ENCODE measurements at regions not wholly inside any gene's neighbourhood (a gene's known extent, or its start where the extent isn't known, plus 50 kb on each side); places are given as distances from the start of the nearest gene placed in this dataset.
"Not testable (repeated sequence)": the region's sequence is repeated elsewhere in the genome, so short reads cannot be mapped to it uniquely, and the experiment has no call there.

GRCh38 chr1:102497810-102498209 is 501.1 kb upstream of the OLFM3 start:
- not testable (repeated sequence) for TF ChIP-seq GATA1 (IDR thresholded peaks at IDR 0.05; ENCODE audit: low read depth, low read length); POLR2A (IDR thresholded peaks at IDR 0.05; ENCODE audit: low read length)

All from erythroblast (primary cell).